ENCODE measurements at regions not wholly inside any gene's neighbourhood (a gene's known extent, or its start where the extent isn't known, plus 50 kb on each side); places are given as distances from the start of the nearest gene placed in this dataset.

DNA sequence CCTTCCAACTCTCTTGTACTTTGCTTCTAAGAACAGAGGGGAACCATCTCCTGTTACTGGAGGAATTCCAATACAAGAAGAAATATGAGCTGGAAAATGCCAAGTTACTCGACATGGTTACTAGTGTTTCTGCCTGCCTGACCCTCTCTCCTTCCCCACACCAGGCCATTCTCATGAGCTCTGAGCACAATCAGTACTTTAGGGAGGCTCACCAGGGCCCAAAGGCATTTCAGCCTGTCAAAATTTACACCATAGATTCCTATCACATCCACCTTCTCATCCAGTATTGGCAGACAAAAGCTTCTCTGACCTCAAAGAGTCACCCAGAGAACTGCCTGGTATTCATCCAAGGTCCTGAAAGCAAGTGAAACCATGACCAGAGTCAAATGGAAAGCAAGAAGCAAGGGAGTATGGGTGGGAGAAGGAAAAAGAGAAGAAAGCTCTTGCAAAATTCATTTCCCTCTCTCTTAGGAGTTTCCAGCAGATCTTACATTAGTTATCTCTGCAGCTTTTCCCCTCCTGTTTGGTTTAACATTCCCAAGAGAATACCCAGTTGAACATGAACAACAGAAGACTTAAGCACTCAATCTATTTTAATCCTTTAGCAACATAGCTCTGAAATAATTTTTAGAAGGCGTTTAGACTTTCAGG is 58.7 kb upstream of the NCAM1 start (continued):
- TF ChIP-seq TCF12 (IDR thresholded peaks at IDR 0.05; ENCODE audit: low read depth, low read length) = no peak
- TF ChIP-seq, protein P1, sequence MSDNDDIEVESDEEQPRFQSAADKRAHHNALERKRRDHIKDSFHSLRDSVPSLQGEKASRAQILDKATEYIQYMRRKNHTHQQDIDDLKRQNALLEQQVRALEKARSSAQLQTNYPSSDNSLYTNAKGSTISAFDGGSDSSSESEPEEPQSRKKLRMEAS (IDR thresholded peaks at IDR 0.05) = no peak
- no peak for TF ChIP-seq SIRT6 (IDR thresholded peaks at IDR 0.05; ENCODE audit: low read length)
- no peak for TF ChIP-seq POU5F1 (IDR thresholded peaks at IDR 0.05; ENCODE audit: low read depth, low read length)
- no peak for TF ChIP-seq NANOG (IDR thresholded peaks at IDR 0.05; ENCODE audit: insufficient read depth, low read depth, low read length, poor library complexity, severe bottlenecking)
- TF ChIP-seq CREB1 (IDR thresholded peaks at IDR 0.05) = no peak

Measured in H1 (cell line).